SK-N-MC (cell line): ENCODE measurements at regions not wholly inside any gene's neighbourhood (a gene's known extent, or its start where the extent isn't known, plus 50 kb on each side); places are given as distances from the start of the nearest gene placed in this dataset.

Experiments used
- EZH2 ChIP-seq: fragments of 200-600 bp; sonication (generic); IDR thresholded peaks from one replicate; pipeline ENCODE4 v1.6.1; 2017; ENCODE audit warnings: antibody characterized with exemption
- FOXP2 ChIP-seq: optimal IDR thresholded peaks from 2 replicates; pipeline ENCODE3; 2011; ENCODE audit warnings: mild to moderate bottlenecking, moderate library complexity; ENCODE audit not compliant: insufficient read depth; ENCODE audit errors: extremely low read length, control extremely low read depth
- POLR2AphosphoS5 ChIP-seq: IDR thresholded peaks from 2 replicates; pipeline ENCODE4 v1.6.1; 2012; ENCODE audit warnings: mild to moderate bottlenecking, low read depth, low read length, borderline replicate concordance

GRCh38 chr6:48611332-48611731 lies 500.3 kb upstream of the PTCHD4 start:
- TF ChIP-seq EZH2, result no peak
- TF ChIP-seq POLR2AphosphoS5, result no peak
- no peak for TF ChIP-seq FOXP2
